ENCODE measurements at regions not wholly inside any gene's neighbourhood (a gene's known extent, or its start where the extent isn't known, plus 50 kb on each side); places are given as distances from the start of the nearest gene placed in this dataset.
A peak's percentile ranks its signal among the peaks of the same experiment; 100 is the strongest.
"Not testable (repeated sequence)": the region's sequence is repeated elsewhere in the genome, so short reads cannot be mapped to it uniquely, and the experiment has no call there.

DNA sequence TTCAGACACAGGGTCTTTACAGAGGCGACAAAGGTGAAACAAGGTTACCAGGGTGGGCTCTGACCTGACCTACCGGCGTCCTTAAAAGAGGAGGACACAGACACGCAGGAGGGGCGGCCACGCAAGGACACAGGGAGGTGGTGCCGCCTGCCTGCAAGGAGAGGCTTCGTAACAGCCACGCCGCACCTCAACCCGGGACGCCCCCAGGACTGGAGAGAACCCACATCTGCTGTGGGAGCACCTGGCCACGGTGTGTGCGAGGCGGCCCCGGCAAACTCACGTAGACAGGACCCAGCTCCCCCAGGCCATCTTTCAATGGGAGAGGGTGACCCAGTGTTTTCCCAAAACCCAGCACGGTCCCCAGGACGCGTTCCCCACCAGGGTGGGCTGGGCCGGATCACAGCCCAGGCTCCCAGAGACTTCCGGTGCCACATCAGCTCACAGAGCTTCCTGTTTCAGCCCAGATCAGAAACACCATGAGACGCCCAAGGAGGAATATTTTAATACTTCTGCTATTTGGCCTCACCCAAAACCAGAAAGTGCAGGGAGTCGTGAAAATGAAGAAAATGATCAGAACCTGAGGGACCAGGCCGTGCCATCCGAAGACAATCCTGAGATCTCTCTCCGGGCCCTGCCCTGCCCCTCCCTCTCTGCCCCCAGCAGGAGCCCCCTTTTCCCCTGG, 5417.4 kb upstream of the TPTE start:
- not testable (repeated sequence) for H3K27me3 ChIP-seq (replicated peaks; ENCODE audit: control insufficient read depth, insufficient read depth, low read length, poor library complexity, severe bottlenecking); DNase-seq; H3K4me1 ChIP-seq (ENCODE audit: control insufficient read depth, insufficient read depth, low read length, poor library complexity, severe bottlenecking); H3K4me3 ChIP-seq (ENCODE audit: insufficient read depth, low read depth, low read length, poor library complexity, severe bottlenecking); H3K9me3 ChIP-seq (ENCODE audit: control insufficient read depth, low read length); H3K36me3 ChIP-seq (ENCODE audit: control insufficient read depth, insufficient read depth, low read length)
- peak overlapping the region; percentile 60 for H3K27ac ChIP-seq (ENCODE audit: insufficient read depth, low read length, poor library complexity, severe bottlenecking)

DNA sequence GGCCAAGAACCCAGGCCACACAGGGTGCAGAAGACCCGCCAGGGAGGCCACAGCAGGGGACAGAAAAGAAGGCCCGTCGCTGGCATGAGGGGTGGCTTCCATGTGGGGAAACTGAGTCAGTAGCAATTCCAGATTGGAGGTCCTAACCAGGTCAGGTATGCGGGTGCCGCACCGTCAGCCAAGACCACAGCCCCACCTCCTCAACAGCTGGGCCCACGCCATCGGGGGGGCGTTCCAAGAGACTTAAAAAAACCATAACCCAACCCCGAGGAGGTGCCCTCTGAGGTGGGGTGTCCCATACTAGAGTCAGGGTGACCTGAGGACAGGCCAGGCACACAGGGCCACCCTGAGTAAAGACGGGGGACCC, 5416.8 kb upstream of the TPTE start:
- not testable (repeated sequence) for H3K4me3 ChIP-seq (ENCODE audit: insufficient read depth, low read depth, low read length, poor library complexity, severe bottlenecking); H3K4me1 ChIP-seq (ENCODE audit: control insufficient read depth, insufficient read depth, low read length, poor library complexity, severe bottlenecking); H3K36me3 ChIP-seq (ENCODE audit: control insufficient read depth, insufficient read depth, low read length); H3K9me3 ChIP-seq (ENCODE audit: control insufficient read depth, low read length); DNase-seq; H3K27me3 ChIP-seq (replicated peaks; ENCODE audit: control insufficient read depth, insufficient read depth, low read length, poor library complexity, severe bottlenecking)
- peak overlapping the region; percentile 60 for H3K27ac ChIP-seq (ENCODE audit: insufficient read depth, low read length, poor library complexity, severe bottlenecking)

DNA sequence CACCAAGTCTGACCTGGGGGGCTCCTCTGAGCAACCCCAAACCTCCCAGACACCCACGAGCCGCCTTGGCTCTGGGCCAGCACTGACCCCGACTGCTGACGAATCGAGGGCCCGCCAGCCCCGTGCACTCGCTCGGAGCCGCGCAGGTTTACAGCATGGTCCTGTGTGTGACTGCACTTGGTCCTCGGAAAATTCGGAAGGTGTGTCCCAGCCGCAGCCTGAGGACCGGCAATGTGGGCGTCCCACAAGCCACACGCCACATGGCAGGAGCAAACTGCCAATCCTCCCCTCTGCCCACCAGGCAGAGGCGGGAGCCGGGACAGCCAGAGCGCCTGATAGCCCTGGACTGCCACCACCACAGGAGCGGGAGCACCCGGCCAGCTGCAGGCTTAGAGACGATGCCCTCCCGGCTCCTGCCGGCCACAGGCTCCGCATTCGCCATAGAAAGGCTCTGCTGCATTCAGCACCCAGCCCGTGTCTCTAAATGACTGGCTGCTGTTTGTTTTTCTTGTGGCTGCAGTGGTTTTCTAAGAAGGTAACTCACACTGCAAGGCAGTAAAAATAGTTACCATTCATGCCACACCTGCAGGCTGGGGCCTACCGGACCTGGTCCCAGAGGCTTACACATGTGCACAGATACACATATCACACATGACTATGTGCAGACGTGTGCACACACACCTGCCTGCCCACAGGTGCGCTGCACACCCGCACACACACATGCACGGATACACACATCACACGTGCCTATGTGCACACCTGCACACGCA, 5415.3 kb upstream of the TPTE start:
- DNase-seq = peak; percentile 20 to 28 (median 28)
- not testable (repeated sequence) for H3K36me3 ChIP-seq (ENCODE audit: control insufficient read depth, insufficient read depth, low read length); H3K4me3 ChIP-seq (ENCODE audit: insufficient read depth, low read depth, low read length, poor library complexity, severe bottlenecking); H3K9me3 ChIP-seq (ENCODE audit: control insufficient read depth, low read length); H3K27me3 ChIP-seq (replicated peaks; ENCODE audit: control insufficient read depth, insufficient read depth, low read length, poor library complexity, severe bottlenecking); H3K4me1 ChIP-seq (ENCODE audit: control insufficient read depth, insufficient read depth, low read length, poor library complexity, severe bottlenecking)
- H3K27ac ChIP-seq (ENCODE audit: insufficient read depth, low read length, poor library complexity, severe bottlenecking) = peak overlapping the region; percentile 32

DNA sequence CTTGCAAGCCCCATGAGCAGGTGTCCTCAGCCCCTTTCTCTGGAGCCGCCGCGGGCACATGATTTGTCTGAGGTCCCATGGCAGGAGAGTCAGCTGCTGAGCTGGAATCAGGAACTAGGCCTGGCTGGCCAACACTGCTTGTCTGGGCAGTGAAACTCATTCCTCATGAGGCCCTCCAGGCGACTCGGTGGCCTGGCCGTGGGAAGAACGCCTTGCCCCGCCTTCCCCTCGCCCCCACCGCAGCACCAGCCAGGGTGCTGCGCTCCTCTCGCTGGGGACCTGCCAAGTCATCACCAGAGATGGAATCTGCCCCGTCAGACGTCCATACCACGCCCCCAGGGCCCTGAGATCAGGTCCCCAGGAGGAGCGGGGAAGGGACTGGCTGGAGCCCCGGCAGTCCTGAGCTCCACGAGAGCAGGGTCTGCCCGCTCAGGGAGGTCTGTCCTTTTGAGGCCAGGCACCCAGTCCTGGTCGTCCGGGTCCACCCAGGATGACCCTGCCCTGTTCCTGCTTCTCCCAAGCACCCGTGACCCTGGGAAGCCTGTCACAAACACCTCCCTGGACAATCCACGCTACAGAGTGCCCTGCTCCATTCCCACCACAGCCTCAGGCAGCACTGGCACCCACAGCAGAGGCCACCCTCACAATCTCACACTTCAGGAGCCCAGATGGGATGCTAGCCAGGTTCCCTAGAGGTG, 5414.5 kb upstream of the TPTE start:
- not testable (repeated sequence) for H3K4me1 ChIP-seq (ENCODE audit: control insufficient read depth, insufficient read depth, low read length, poor library complexity, severe bottlenecking); H3K36me3 ChIP-seq (ENCODE audit: control insufficient read depth, insufficient read depth, low read length); H3K27ac ChIP-seq (ENCODE audit: insufficient read depth, low read length, poor library complexity, severe bottlenecking); DNase-seq; H3K9me3 ChIP-seq (ENCODE audit: control insufficient read depth, low read length); H3K4me3 ChIP-seq (ENCODE audit: insufficient read depth, low read depth, low read length, poor library complexity, severe bottlenecking); H3K27me3 ChIP-seq (replicated peaks; ENCODE audit: control insufficient read depth, insufficient read depth, low read length, poor library complexity, severe bottlenecking)

DNA sequence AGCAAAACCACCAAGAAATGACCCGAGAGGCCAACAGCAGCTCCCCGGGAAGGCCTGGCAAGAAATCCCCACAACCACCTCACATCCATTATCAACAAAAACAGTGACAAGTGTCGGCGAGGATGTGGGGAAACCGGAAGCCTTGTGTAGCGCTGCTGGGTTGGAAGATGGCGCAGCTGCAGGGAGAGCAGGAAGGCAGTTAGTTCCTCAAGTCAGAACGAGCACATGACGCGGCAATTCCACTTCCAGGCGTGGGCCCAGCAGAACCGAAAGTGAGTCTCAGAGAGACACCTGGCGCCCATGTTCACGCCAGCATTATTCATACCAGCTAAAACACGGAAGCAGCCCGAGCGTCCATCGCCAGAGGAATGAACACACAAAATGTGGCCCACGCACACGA, 5413.7 kb upstream of the TPTE start:
- H3K4me3 ChIP-seq (ENCODE audit: insufficient read depth, low read depth, low read length, poor library complexity, severe bottlenecking); DNase-seq; H3K27ac ChIP-seq (ENCODE audit: insufficient read depth, low read length, poor library complexity, severe bottlenecking); H3K36me3 ChIP-seq (ENCODE audit: control insufficient read depth, insufficient read depth, low read length); H3K4me1 ChIP-seq (ENCODE audit: control insufficient read depth, insufficient read depth, low read length, poor library complexity, severe bottlenecking); H3K27me3 ChIP-seq (replicated peaks; ENCODE audit: control insufficient read depth, insufficient read depth, low read length, poor library complexity, severe bottlenecking); H3K9me3 ChIP-seq (ENCODE audit: control insufficient read depth, low read length): not testable (repeated sequence)

DNA sequence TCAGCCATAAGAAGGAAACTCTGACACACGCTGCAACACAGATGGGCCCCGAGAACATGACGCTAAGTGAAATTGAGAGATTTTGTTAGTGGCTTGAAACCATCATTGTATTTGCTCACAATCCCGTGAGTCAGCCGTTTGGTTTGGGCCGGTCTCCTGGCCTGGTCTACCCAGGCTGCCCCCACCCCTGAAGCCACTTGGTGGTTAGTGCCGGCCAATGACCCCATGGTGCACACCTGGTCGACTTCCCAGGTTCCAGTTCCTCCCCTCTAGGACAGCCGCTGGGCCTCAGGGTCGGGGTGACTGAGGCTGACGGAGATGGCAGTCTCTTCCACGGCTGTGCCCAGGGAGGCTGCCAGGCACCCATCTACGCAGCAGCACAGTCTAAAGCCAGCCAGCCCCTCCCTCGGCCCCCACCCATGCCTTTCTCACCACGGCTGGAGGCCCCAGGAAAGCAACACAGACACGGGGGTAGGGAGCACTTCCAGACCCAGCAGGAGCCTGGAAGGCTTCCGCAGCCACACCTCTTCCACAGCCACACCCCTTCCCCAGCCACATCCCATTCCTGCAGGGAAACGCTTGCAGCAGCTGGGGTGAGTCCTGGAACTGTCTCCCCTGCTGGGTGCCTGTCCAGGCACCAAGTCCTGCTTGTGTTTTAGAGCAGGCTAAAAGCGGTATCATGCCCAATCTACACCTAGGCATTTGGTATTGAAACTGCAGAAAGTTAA, 5413.2 kb upstream of the TPTE start:
- DNase-seq; H3K36me3 ChIP-seq (ENCODE audit: control insufficient read depth, insufficient read depth, low read length): not testable (repeated sequence)

DNA sequence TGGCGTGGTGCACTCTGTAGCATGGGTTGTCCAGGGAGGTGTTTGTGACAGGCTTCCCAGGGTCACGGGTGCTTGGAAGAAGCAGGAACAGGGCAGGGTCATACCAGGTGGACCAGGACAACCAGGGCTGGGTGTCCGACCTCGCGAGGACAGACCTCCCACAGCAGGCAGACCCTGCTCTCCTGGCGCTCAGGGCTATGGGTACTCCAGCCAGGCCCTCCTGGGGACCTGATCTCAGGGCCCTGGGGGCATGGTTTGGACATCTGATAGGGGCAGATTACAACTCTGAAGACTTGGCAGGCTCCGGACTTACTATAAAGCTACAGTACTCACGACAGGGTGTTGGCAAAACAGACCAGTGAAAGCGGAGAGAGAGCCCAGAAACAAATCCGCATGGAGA, 5410.2 kb upstream of the TPTE start:
- not testable (repeated sequence) for H3K36me3 ChIP-seq (ENCODE audit: control insufficient read depth, insufficient read depth, low read length); H3K27ac ChIP-seq (ENCODE audit: insufficient read depth, low read length, poor library complexity, severe bottlenecking); H3K9me3 ChIP-seq (ENCODE audit: control insufficient read depth, low read length); H3K4me3 ChIP-seq (ENCODE audit: insufficient read depth, low read depth, low read length, poor library complexity, severe bottlenecking); H3K27me3 ChIP-seq (replicated peaks; ENCODE audit: control insufficient read depth, insufficient read depth, low read length, poor library complexity, severe bottlenecking); H3K4me1 ChIP-seq (ENCODE audit: control insufficient read depth, insufficient read depth, low read length, poor library complexity, severe bottlenecking); DNase-seq

More for the DNA sequence above, 5413.2 kb upstream of the TPTE start:
- H3K4me1 ChIP-seq (ENCODE audit: control insufficient read depth, insufficient read depth, low read length, poor library complexity, severe bottlenecking); H3K9me3 ChIP-seq (ENCODE audit: control insufficient read depth, low read length); H3K27ac ChIP-seq (ENCODE audit: insufficient read depth, low read length, poor library complexity, severe bottlenecking); H3K27me3 ChIP-seq (replicated peaks; ENCODE audit: control insufficient read depth, insufficient read depth, low read length, poor library complexity, severe bottlenecking); H3K4me3 ChIP-seq (ENCODE audit: insufficient read depth, low read depth, low read length, poor library complexity, severe bottlenecking): not testable (repeated sequence)

DNA sequence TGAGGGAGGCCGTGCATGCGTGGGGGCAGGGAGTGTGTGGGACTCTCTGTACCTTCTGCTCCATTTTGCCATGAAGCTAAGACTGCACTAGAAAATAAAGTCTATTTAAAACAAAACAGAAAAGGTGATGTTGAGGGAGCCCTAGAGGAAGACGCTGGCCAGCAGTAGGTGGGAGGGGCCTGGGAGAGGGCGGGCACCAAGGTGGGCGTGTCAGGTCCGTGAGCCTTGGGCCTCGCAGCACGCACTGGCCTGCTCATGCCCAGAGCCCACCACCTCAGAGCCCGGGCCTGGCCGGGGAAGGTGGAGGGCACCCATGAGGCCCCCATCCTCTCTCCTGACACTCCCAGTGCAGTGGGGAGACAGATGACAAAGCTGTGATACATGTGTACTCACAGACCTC, 5408.3 kb upstream of the TPTE start:
- not testable (repeated sequence) for H3K27me3 ChIP-seq (replicated peaks; ENCODE audit: control insufficient read depth, insufficient read depth, low read length, poor library complexity, severe bottlenecking); H3K4me1 ChIP-seq (ENCODE audit: control insufficient read depth, insufficient read depth, low read length, poor library complexity, severe bottlenecking); H3K27ac ChIP-seq (ENCODE audit: insufficient read depth, low read length, poor library complexity, severe bottlenecking); H3K9me3 ChIP-seq (ENCODE audit: control insufficient read depth, low read length); H3K36me3 ChIP-seq (ENCODE audit: control insufficient read depth, insufficient read depth, low read length); DNase-seq; H3K4me3 ChIP-seq (ENCODE audit: insufficient read depth, low read depth, low read length, poor library complexity, severe bottlenecking)

DNA sequence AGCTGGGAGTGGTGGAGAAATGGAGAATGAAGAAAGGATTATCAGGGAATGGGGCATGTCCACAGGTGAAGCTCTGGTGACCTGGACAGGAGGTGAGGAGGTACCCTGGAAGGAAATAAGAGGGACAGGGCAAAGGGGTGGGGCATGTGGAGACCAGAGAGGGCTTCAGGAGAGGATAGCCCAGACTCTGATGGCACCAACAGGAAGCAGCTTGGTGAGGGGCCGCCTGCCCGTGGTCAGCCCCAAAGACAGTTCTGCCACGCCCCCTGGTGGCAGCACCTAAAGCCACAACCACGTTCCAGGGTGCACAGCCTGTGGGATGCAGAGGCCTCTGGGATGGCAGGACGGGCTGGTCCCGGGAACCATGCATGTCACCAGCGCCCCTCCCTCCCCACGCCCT, 5406.9 kb upstream of the TPTE start:
- H3K4me1 ChIP-seq (ENCODE audit: control insufficient read depth, insufficient read depth, low read length, poor library complexity, severe bottlenecking); H3K4me3 ChIP-seq (ENCODE audit: insufficient read depth, low read depth, low read length, poor library complexity, severe bottlenecking); DNase-seq; H3K9me3 ChIP-seq (ENCODE audit: control insufficient read depth, low read length); H3K27me3 ChIP-seq (replicated peaks; ENCODE audit: control insufficient read depth, insufficient read depth, low read length, poor library complexity, severe bottlenecking); H3K27ac ChIP-seq (ENCODE audit: insufficient read depth, low read length, poor library complexity, severe bottlenecking); H3K36me3 ChIP-seq (ENCODE audit: control insufficient read depth, insufficient read depth, low read length): not testable (repeated sequence)

All from effector memory CD4-positive, alpha-beta T cell (primary cell).